ENCODE measurements at regions not wholly inside any gene's neighbourhood (a gene's known extent, or its start where the extent isn't known, plus 50 kb on each side); places are given as distances from the start of the nearest gene placed in this dataset.

- CTCF ChIA-PET (ENCODE audit: partially characterized antibody), result interaction anchor here (0.6 to 3.0 kb wide), 13 partner anchors 8 to 402 kb away, joined by 3 to 26 read pairs (median 3); no protein-coding TSS in a partner anchor
- no peak overlapping the region for H3K9ac ChIP-seq (replicated peaks in 1 of 4; ENCODE audit: extremely low read depth in 1 of 4, low read depth in 3 of 4, low read length in 3 of 4)
- TF ChIP-seq RBBP5 (IDR thresholded peaks at IDR 0.05; ENCODE audit: borderline replicate concordance, low read depth, low read length) (no peak), CTBP2 (IDR thresholded peaks at IDR 0.05; ENCODE audit: borderline replicate concordance, insufficient read depth, insufficient read length, low read length) (no peak), SUZ12 (IDR thresholded peaks at IDR 0.05; ENCODE audit: low read length) (no peak), FOSL1 (IDR thresholded peaks at IDR 0.05; ENCODE audit: insufficient read depth, low read depth, low read length) (no peak)
Measured at GRCh38 chr4:26059391-26060154, 145.6 kb downstream of the SMIM20 start.

More at GRCh38 chr4:26059391-26060154, 145.6 kb downstream of the SMIM20 start:
- Histone ChIP-seq H4K5ac (ENCODE audit: insufficient read length, low read depth, low read length) (no peak overlapping the region), H3K27me3 (replicated peaks in 1 of 4; ENCODE audit: control insufficient read depth in 3 of 4, extremely low read depth in 1 of 4, insufficient read depth in 3 of 4, low read length in 3 of 4) (no peaks in the 10 kb centered on the region), H3K79me1 (ENCODE audit: low read depth, low read length) (no peaks in the 10 kb centered on the region; the same call in 1 of the 2 replicates), H2BK12ac (ENCODE audit: low read depth, low read length) (no peak overlapping the region), H4K20me1 (replicated peaks in 1 of 2; ENCODE audit: control insufficient read depth in 1 of 2, insufficient read depth in 2 of 2, low read length in 2 of 2) (no peaks in the 10 kb centered on the region), H3K4ac (replicated peaks; ENCODE audit: insufficient read length, low read depth, low read length) (no peak overlapping the region), H3K9me3 (ENCODE audit: insufficient read depth in 2 of 2, low read depth in 1 of 2, low read length in 1 of 2) (no peaks in the 10 kb centered on the region), H3K18ac (ENCODE audit: extremely low read depth, low read length) (no peak overlapping the region), H2BK15ac (ENCODE audit: low read length) (no peak overlapping the region), H3K56ac (replicated peaks; ENCODE audit: insufficient read length, low read depth, low read length) (no peak overlapping the region), H2BK20ac (ENCODE audit: low read length) (no peak overlapping the region), H2BK5ac (ENCODE audit: low read depth, low read length) (no peak overlapping the region), H3K27ac (ENCODE audit: low read depth, low read length) (no peak overlapping the region), H3K4me2 (ENCODE audit: insufficient read depth in 1 of 2, low read depth in 2 of 2, low read length in 2 of 2) (no peak overlapping the region), H2AK5ac (ENCODE audit: low read depth, low read length) (no peak overlapping the region), H4K8ac (ENCODE audit: extremely low read depth, insufficient read depth, low read length) (no peak overlapping the region), H3K4me3 (ENCODE audit: extremely low read depth in 1 of 4, insufficient read depth in 2 of 4, low read depth in 3 of 4, low read length in 4 of 4) (no peak overlapping the region), H3K4me1 (replicated peaks in 1 of 4; ENCODE audit: control insufficient read depth in 3 of 4, insufficient read depth in 4 of 4, low read length in 3 of 4) (no peaks in the 10 kb centered on the region), H2BK120ac (replicated peaks; ENCODE audit: low read depth, low read length) (no peak overlapping the region), H3K23ac (ENCODE audit: insufficient read length) (no peak overlapping the region), H3K36me3 (ENCODE audit: control insufficient read depth in 2 of 4, insufficient read depth in 4 of 4, low read length in 3 of 4) (no peaks in the 10 kb centered on the region), H2AFZ (ENCODE audit: low read length) (no peak overlapping the region), H3K79me2 (ENCODE audit: control insufficient read depth in 1 of 2, insufficient read depth in 2 of 2, low read length in 2 of 2) (no peaks in the 10 kb centered on the region), H3K14ac (ENCODE audit: insufficient read length) (no peak overlapping the region), H4K91ac (replicated peaks; ENCODE audit: insufficient read length, low read length) (no peak overlapping the region), H3K23me2 (ENCODE audit: low read depth, low read length) (no peaks in the 10 kb centered on the region; the same call in 1 of the 2 replicates)
- DNase-seq (ENCODE audit: low read depth in 1 of 2, low spot score in 2 of 2), result no peak
- POLR2A ChIA-PET (ENCODE audit: partially characterized antibody), result interaction anchor here (0.8 to 1.8 kb wide), 2 partner anchors 22 to 30 kb away, joined by 3 to 8 read pairs; no protein-coding TSS in a partner anchor
- no peak for FAIRE-seq
- WGBS, 2 experiments (ENCODE audit: extremely low coverage in 1 of 2, insufficient coverage in 1 of 2, insufficient read length in 1 of 2, insufficient replicate concordance in 2 of 2, low coverage in 1 of 2, low lambda C conversion rate in 2 of 2, missing lambda C conversion rate in 1 of 2), result 82% methylated on average over 5 of the region's 5 CpGs; no CpG with 5 or more reads in 1 of the 2 experiments

Measured in H1 (cell line).